ENCODE measurements at regions not wholly inside any gene's neighbourhood (a gene's known extent, or its start where the extent isn't known, plus 50 kb on each side); places are given as distances from the start of the nearest gene placed in this dataset.

DNA sequence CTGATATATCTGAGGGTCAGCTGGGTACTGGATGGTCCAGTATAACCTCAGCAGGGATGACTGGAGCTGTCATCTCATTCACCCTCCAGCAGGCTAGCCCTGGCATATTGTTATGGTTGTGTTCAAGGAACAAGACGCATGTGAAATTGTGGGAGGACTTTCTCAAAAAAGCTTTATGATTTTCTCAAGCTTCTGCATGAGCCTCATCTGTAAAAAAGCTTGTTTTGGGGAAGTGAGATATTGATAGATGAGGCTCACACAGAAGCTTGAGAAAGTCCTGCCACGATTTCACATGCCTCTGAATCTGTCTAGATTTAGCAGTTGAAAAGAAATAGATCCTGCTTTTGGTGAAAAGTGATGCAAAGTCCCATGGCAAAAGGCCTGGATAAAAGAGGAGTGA is 93.4 kb downstream of the SPCS3 start:
- no peak for DNase-seq (ENCODE audit: extremely low spot score)
- TF ChIP-seq NFRKB (IDR thresholded peaks at IDR 0.05), result no peak
- TF ChIP-seq TARDBP (IDR thresholded peaks at IDR 0.05), result no peak
- no peak for TF ChIP-seq BHLHE40 (IDR thresholded peaks at IDR 0.05; ENCODE audit: borderline replicate concordance)
- no peak for TF ChIP-seq SUZ12 (IDR thresholded peaks at IDR 0.05)
- no peak for TF ChIP-seq FOXA1 (IDR thresholded peaks at IDR 0.05)
- TF ChIP-seq ARNT (IDR thresholded peaks at IDR 0.05), result no peak
- TF ChIP-seq CTBP1 (IDR thresholded peaks at IDR 0.05; ENCODE audit: borderline replicate concordance), result no peak
- TF ChIP-seq LEF1 (IDR thresholded peaks at IDR 0.05; ENCODE audit: borderline replicate concordance), result no peak
- TF ChIP-seq, protein P1, sequence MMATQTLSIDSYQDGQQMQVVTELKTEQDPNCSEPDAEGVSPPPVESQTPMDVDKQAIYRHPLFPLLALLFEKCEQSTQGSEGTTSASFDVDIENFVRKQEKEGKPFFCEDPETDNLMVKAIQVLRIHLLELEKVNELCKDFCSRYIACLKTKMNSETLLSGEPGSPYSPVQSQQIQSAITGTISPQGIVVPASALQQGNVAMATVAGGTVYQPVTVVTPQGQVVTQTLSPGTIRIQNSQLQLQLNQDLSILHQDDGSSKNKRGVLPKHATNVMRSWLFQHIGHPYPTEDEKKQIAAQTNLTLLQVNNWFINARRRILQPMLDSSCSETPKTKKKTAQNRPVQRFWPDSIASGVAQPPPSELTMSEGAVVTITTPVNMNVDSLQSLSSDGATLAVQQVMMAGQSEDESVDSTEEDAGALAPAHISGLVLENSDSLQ (IDR thresholded peaks at IDR 0.05), result no peak
- TF ChIP-seq L3MBTL2 (conservative IDR thresholded peaks at IDR 0.05), result no peak
- TF ChIP-seq SP1 (IDR thresholded peaks at IDR 0.05), result no peak
- no peak for TF ChIP-seq FOXM1 (IDR thresholded peaks at IDR 0.05; ENCODE audit: borderline replicate concordance)
- TF ChIP-seq FOXK2 (IDR thresholded peaks at IDR 0.05), result no peak
- no peak for TF ChIP-seq ZNF384 (IDR thresholded peaks at IDR 0.05)
- CTCF ChIA-PET, result no interaction called here
- POLR2A ChIA-PET, result no interaction called here

DNA sequence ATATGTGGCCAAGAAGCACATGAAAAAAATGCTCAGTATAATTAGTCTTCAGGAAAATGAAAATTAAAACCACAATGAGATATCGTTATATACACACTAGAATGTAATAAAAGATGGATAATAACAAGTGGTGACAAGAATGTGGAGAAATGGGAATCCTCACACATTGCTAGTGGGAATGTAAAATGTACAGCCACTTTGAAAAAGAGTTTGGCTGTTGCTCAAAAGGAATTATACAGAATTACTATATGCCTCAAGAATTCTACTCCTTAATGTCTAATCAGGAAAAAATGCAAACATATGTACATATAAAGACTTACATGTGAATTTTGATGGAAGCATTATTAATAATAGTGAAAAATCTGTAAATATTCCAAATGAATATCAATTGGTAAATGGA is 102.2 kb downstream of the SPCS3 start:
- no peak for DNase-seq (ENCODE audit: extremely low spot score)
- no peak for TF ChIP-seq ZNF384 (IDR thresholded peaks at IDR 0.05)
- CTCF ChIA-PET, result no interaction called here
- POLR2A ChIA-PET, result no interaction called here

DNA sequence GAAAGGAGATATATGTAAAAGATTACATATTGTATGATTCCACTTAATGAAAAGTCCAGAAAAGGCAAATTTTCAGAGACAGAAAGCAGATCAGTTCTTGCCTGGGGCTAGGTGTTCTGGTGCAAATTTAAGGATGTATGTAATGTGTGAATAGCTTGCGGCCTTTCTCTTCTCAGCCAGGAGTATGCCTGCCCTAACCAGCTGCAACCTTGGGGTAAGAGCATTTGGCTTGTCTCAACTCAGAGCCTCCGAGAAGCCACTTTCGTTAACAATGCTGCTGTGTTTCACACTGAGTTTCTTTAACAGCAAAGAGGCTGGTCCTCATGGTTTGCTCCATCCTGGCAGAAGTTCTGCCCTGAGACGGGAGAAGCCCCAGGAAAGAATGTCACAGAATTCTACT is 102.7 kb downstream of the SPCS3 start:
- no peak for TF ChIP-seq CTBP1 (IDR thresholded peaks at IDR 0.05; ENCODE audit: borderline replicate concordance)
- no peak for TF ChIP-seq FOXM1 (IDR thresholded peaks at IDR 0.05; ENCODE audit: borderline replicate concordance)
- TF ChIP-seq NFRKB (IDR thresholded peaks at IDR 0.05), result no peak
- no peak for TF ChIP-seq FOXK2 (IDR thresholded peaks at IDR 0.05)
- no peak for TF ChIP-seq LEF1 (IDR thresholded peaks at IDR 0.05; ENCODE audit: borderline replicate concordance)
- TF ChIP-seq SUZ12 (IDR thresholded peaks at IDR 0.05), result no peak
- TF ChIP-seq, protein P1 (IDR thresholded peaks at IDR 0.05), result no peak
- TF ChIP-seq FOXA1 (IDR thresholded peaks at IDR 0.05), result no peak
- TF ChIP-seq SP1 (IDR thresholded peaks at IDR 0.05), result no peak
- CTCF ChIA-PET, result no interaction called here
- POLR2A ChIA-PET, result no interaction called here
- DNase-seq (ENCODE audit: extremely low spot score), result no peak

DNA sequence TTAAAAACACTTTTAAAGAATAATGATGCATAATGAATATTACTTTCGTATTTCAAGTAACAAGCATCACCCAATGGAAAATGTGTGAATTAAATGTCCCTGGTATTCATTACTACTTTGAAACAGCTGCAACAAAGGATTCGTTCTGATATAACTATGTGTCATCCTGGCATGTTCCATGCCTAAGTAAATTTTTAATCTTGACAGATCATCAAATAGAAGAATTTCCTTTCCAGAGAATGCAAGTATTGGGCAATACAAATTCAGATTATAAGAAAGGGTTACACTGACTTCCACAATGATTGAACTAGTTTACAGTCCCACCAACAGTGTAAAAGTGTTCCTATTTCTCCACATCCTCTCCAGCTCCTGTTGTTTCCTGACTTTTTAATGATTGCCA is 105.3 kb downstream of the SPCS3 start:
- no peak for DNase-seq (ENCODE audit: extremely low spot score)
- CTCF ChIA-PET, result no interaction called here
- POLR2A ChIA-PET, result no interaction called here
- no peak for TF ChIP-seq TARDBP (IDR thresholded peaks at IDR 0.05)
- TF ChIP-seq HDGF (IDR thresholded peaks at IDR 0.05; ENCODE audit: borderline replicate concordance), result no peak

DNA sequence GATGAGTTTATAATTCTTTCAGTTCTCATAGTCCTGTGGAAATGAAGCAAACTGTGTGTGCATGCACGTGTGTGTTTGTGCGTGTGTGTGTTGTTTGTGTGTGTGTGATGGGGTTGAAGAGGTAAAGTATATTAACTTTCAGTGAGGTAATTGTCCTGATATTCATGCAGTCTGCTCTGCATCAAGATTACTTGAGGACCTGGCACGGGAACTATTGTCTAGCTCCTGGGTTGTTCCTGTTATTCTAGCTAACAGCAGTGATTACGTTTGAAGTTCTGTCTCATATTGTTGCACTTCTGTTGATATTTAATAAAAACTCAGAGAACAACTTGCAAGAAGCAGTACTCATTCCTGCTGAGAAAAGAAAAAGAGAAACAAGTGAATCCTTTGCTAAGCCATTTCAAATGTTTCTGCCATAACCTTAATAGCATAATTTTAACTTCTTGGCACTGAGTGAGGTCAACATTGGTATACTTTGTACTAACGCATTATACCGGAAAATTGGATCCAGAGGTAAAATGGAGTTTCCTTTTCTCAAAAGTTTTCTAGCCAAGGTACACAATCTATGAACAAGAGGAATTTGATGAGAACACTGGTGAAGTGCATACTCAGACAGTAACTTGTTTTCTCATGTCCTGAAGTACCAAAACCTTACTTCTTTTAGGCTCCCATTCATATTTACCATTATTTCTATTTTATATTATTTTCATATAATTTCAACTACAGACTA is 113.2 kb downstream of the SPCS3 start:
- TF ChIP-seq ELF4 (IDR thresholded peaks at IDR 0.05) (no peak), TARDBP (IDR thresholded peaks at IDR 0.05) (no peak), FOXA1 (IDR thresholded peaks at IDR 0.05) (no peak)
- POLR2A ChIA-PET, result no interaction called here
- DNase-seq (ENCODE audit: extremely low spot score), result no peak
- CTCF ChIA-PET, result no interaction called here

DNA sequence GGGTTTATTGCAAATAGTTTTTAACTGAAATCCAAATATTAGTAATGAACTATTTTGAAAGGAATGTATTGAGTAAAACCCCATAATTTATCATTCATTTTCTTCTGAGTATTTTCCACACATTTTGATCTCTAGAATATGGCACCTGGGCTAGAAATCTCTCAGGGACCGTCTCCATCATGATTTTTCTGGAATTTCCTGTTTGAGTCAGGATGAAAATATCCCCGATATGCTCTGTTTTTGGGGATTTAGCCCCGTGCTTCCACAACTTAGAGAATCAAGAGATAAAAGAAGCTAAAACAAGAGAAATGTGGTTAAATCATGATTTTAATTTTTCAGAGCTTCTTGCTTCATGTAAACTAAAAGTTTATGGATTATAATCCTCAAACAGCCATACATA is 114.2 kb downstream of the SPCS3 start:
- TF ChIP-seq L3MBTL2 (conservative IDR thresholded peaks at IDR 0.05) (no peak), LEF1 (IDR thresholded peaks at IDR 0.05; ENCODE audit: borderline replicate concordance) (no peak), HDGF (IDR thresholded peaks at IDR 0.05; ENCODE audit: borderline replicate concordance) (no peak), FOXM1 (IDR thresholded peaks at IDR 0.05; ENCODE audit: borderline replicate concordance) (no peak), TARDBP (IDR thresholded peaks at IDR 0.05) (no peak), CTBP1 (IDR thresholded peaks at IDR 0.05; ENCODE audit: borderline replicate concordance) (no peak), NFRKB (IDR thresholded peaks at IDR 0.05) (no peak), SUZ12 (IDR thresholded peaks at IDR 0.05) (no peak)
- TF ChIP-seq, protein P1 (IDR thresholded peaks at IDR 0.05), result no peak
- POLR2A ChIA-PET, result no interaction called here
- CTCF ChIA-PET, result no interaction called here
- no peak for DNase-seq (ENCODE audit: extremely low spot score)

DNA sequence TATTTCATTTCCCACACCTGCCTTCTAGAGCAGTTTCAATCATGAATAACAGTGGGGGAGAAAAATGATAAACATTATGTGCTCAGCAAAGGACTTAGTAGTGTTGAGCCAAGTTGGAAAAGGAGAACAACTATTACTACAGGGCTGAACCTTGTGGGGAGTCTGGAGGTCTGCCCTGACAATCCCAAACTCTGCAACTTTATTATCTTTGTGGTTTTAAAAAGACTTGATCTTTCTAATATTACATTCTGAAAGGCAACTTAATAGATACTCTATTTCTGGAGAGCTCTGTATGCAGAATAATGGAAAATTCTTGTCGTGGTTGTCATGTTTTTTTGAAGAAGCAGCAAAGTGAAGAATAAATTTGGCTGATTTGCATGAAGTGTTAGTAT is 116.1 kb downstream of the SPCS3 start:
- no peak for DNase-seq (ENCODE audit: extremely low spot score)
- ChIA-PET CTCF (no interaction called here), POLR2A (no interaction called here)
- no peak for TF ChIP-seq NFRKB (IDR thresholded peaks at IDR 0.05)

Measured in HEK293T (cell line).